PC-3 (cell line): ENCODE measurements at regions not wholly inside any gene's neighbourhood (a gene's known extent, or its start where the extent isn't known, plus 50 kb on each side); places are given as distances from the start of the nearest gene placed in this dataset.

Source experiments
- CTCF ChIP-seq: fragments of 300-600 bp; sonication (generic); conservative IDR thresholded peaks from 2 replicates; pipeline ENCODE4 v1.5.1; 2017; ENCODE audit warnings: antibody characterized with exemption, low read depth, mild to moderate bottlenecking, low read length
- EZH2phosphoT487 ChIP-seq: fragments of 300-600 bp; sonication (generic); IDR thresholded peaks from 2 replicates; pipeline ENCODE4 v1.6.1; 2018; ENCODE audit warnings: mild to moderate bottlenecking, antibody characterized with exemption, low read length, borderline replicate concordance

- TF ChIP-seq CTCF (no peak), EZH2phosphoT487 (no peak)
Observed at GRCh38 chr16:63776034-63776433, 1345.8 kb downstream of the CDH11 start.
